IMR-90 (cell line): ENCODE measurements at regions not wholly inside any gene's neighbourhood (a gene's known extent, or its start where the extent isn't known, plus 50 kb on each side); places are given as distances from the start of the nearest gene placed in this dataset.
A peak's percentile ranks its signal among the peaks of the same experiment; 100 is the strongest.

Source experiments
- ATAC-seq: fragments of 200-7000 bp; cut with Tn5 transposase; 2 replicates; pipeline ENCODE4 v1.9.1; 2020; ENCODE audit warnings: low read depth, mild to moderate bottlenecking, moderate library complexity
- BruUV-seq: library from RNA; stranded (reverse); fragments of 400-500 nt; replicated peaks from 2 replicates; lab custom pipeline; 2021; lab: Mats Ljungman, UMichigan
- CTCF ChIA-PET: fragments of 300-600 bp; formaldehyde crosslinking; extraction: SDS; loops from one replicate; lab custom pipeline; 2021; ENCODE audit warnings: antibody characterized with exemption; lab: Yijun Ruan, JAX
- POLR2A ChIA-PET: fragments of 300-600 bp; sonication (Branson Sonifier 250); formaldehyde crosslinking; loops from one replicate; lab custom pipeline; 2022; ENCODE audit warnings: antibody characterized with exemption; ENCODE audit not compliant: unreplicated experiment; lab: Charles Lee
- DNase-seq: peaks from one replicate; pipeline ENCODE4 v3.0.0; 2013
- H2AFZ ChIP-seq: replicated peaks from 2 replicates; pipeline ENCODE3; 2013; ENCODE audit warnings: low read length, mild to moderate bottlenecking; ENCODE audit not compliant: poor library complexity
- H2AK5ac ChIP-seq: 2 replicates; pipeline ENCODE4 v1.6.1; 2013; ENCODE audit warnings: low read depth, low read length, inconsistent platforms
- H2AK9ac ChIP-seq: replicated peaks from 2 replicates; pipeline ENCODE3; 2013; ENCODE audit warnings: mild to moderate bottlenecking, low read depth, low read length, moderate library complexity; ENCODE audit not compliant: poor library complexity
- H2BK120ac ChIP-seq: 2 replicates; pipeline ENCODE4 v1.6.1; 2013; ENCODE audit warnings: low read depth, low read length, inconsistent platforms
- H2BK15ac ChIP-seq: 3 replicates; pipeline ENCODE4 v1.6.1; 2013; ENCODE audit warnings: low read depth, low read length, inconsistent platforms
- H2BK20ac ChIP-seq: 2 replicates; pipeline ENCODE4 v1.6.1; 2013; ENCODE audit warnings: low read depth, mild to moderate bottlenecking, inconsistent platforms, low read length, moderate library complexity
- H2BK5ac ChIP-seq: 2 replicates; pipeline ENCODE4 v1.6.1; 2013; ENCODE audit warnings: mild to moderate bottlenecking, low read depth, low read length, inconsistent platforms; ENCODE audit not compliant: poor library complexity, severe bottlenecking
- H3K14ac ChIP-seq: replicated peaks from 2 replicates; pipeline ENCODE4 v1.6.1; 2013; ENCODE audit warnings: low read depth, low read length, inconsistent platforms
- H3K18ac ChIP-seq: 2 replicates; pipeline ENCODE4 v1.6.1; 2013; ENCODE audit warnings: low read depth, low read length, control low read depth
- H3K23ac ChIP-seq: 2 replicates; pipeline ENCODE4 v1.6.1; 2013; ENCODE audit warnings: low read depth, low read length, inconsistent platforms
- H3K27ac ChIP-seq: 2 replicates; pipeline ENCODE4 v1.5.1; 2013; ENCODE audit warnings: mild to moderate bottlenecking, control low read depth, low read length; ENCODE audit not compliant: insufficient read depth
- H3K27me3 ChIP-seq: 2 replicates; pipeline ENCODE4 v1.6.1; 2013; ENCODE audit warnings: low read length; ENCODE audit not compliant: control insufficient read depth, insufficient read depth
- H3K36me3 ChIP-seq: 2 replicates; pipeline ENCODE4 v1.6.1; 2013; ENCODE audit warnings: low read length, mixed read lengths; ENCODE audit not compliant: control insufficient read depth, insufficient read depth
- H3K4ac ChIP-seq: 2 replicates; pipeline ENCODE4 v1.6.1; 2013; ENCODE audit warnings: low read depth, low read length, inconsistent platforms
- H3K4me1 ChIP-seq: 2 replicates; pipeline ENCODE4 v1.6.1; 2013; ENCODE audit warnings: low read length, mixed read lengths; ENCODE audit not compliant: control insufficient read depth, insufficient read depth
- H3K4me2 ChIP-seq: 2 replicates; pipeline ENCODE4 v1.6.1; 2013; ENCODE audit warnings: low read depth, mild to moderate bottlenecking, control low read depth, low read length, moderate library complexity
- H3K4me3 ChIP-seq: 2 replicates; pipeline ENCODE4 v1.5.1; 2013; ENCODE audit warnings: low read depth, mild to moderate bottlenecking, control low read depth, low read length, moderate library complexity; ENCODE audit not compliant: insufficient read depth
- H3K56ac ChIP-seq: 2 replicates; pipeline ENCODE4 v1.6.1; 2013; ENCODE audit warnings: low read length, inconsistent platforms; ENCODE audit not compliant: insufficient read depth; ENCODE audit errors: extremely low read depth
- H3K79me1 ChIP-seq, 2 experiments: 2 replicates each; pipeline ENCODE4 v1.6.1; 2013; ENCODE audit warnings: low read length in 2 of 2, inconsistent platforms in 1 of 2, low read depth in 1 of 2
- H3K9ac ChIP-seq: 2 replicates; pipeline ENCODE4 v1.6.1; 2013; ENCODE audit warnings: low read depth, low read length, control low read depth
- H3K9me1 ChIP-seq: 2 replicates; pipeline ENCODE4 v1.6.1; 2013; ENCODE audit warnings: low read length, inconsistent platforms; ENCODE audit not compliant: insufficient read depth
- H3K9me3 ChIP-seq: 2 replicates; pipeline ENCODE4 v1.6.1; 2013; ENCODE audit warnings: low read length; ENCODE audit not compliant: control insufficient read depth, insufficient read depth
- H4K20me1 ChIP-seq: 2 replicates; pipeline ENCODE4 v1.6.1; 2013; ENCODE audit warnings: low read length, inconsistent platforms; ENCODE audit not compliant: insufficient read depth
- H4K5ac ChIP-seq: 2 replicates; pipeline ENCODE4 v1.6.1; 2013; ENCODE audit warnings: mild to moderate bottlenecking, low read depth, low read length, control low read depth
- H4K8ac ChIP-seq, 2 experiments: 2 replicates each; pipeline ENCODE4 v1.6.1; 2013; ENCODE audit warnings: low read depth in 2 of 2, low read length in 2 of 2, control low read depth in 1 of 2, inconsistent platforms in 1 of 2
- H4K91ac ChIP-seq: 2 replicates; pipeline ENCODE4 v1.6.1; 2013; ENCODE audit warnings: low read depth, low read length, inconsistent platforms; ENCODE audit not compliant: insufficient read depth
- BHLHE40 ChIP-seq: fragments of 150-350 bp; IDR thresholded peaks from 2 replicates; pipeline ENCODE4 v1.6.1; 2016; ENCODE audit warnings: mild to moderate bottlenecking, low read depth, low read length
- CEBPB ChIP-seq: IDR thresholded peaks from 2 replicates; pipeline ENCODE4 v1.6.1; 2012; ENCODE audit warnings: low read depth, low read length, improper control_type of control experiment
- CHD1 ChIP-seq: IDR thresholded peaks from 2 replicates; pipeline ENCODE4 v1.6.1; 2012; ENCODE audit warnings: low read depth, low read length, improper control_type of control experiment
- FOS ChIP-seq: fragments of 150-350 bp; IDR thresholded peaks from 2 replicates; pipeline ENCODE4 v1.6.1; 2016; ENCODE audit warnings: low read depth, low read length
- MAFK ChIP-seq: IDR thresholded peaks from 2 replicates; pipeline ENCODE4 v1.6.1; 2012; ENCODE audit warnings: low read depth, low read length, improper control_type of control experiment
- MAZ ChIP-seq: IDR thresholded peaks from 2 replicates; pipeline ENCODE4 v1.6.1; 2012; ENCODE audit warnings: low read depth, mild to moderate bottlenecking, low read length, improper control_type of control experiment, moderate library complexity, borderline replicate concordance
- MXI1 ChIP-seq: IDR thresholded peaks from 2 replicates; pipeline ENCODE4 v1.6.1; 2012; ENCODE audit warnings: low read depth, mild to moderate bottlenecking, low read length, moderate library complexity, borderline replicate concordance
- NFE2L2 ChIP-seq: fragments of 150-350 bp; IDR thresholded peaks from 2 replicates; pipeline ENCODE4 v1.6.1; 2016; ENCODE audit warnings: low read depth, mild to moderate bottlenecking, low read length
- POLR2A ChIP-seq: IDR thresholded peaks from 2 replicates; pipeline ENCODE4 v1.6.1; 2012; ENCODE audit warnings: mild to moderate bottlenecking, low read depth, low read length
- RAD21 ChIP-seq: IDR thresholded peaks from 2 replicates; pipeline ENCODE4 v1.6.1; 2012; ENCODE audit warnings: low read length, improper control_type of control experiment
- RCOR1 ChIP-seq: IDR thresholded peaks from 2 replicates; pipeline ENCODE4 v1.6.1; 2012; ENCODE audit warnings: mild to moderate bottlenecking, low read length, improper control_type of control experiment; ENCODE audit not compliant: insufficient replicate concordance
- RFX5 ChIP-seq: IDR thresholded peaks from 2 replicates; pipeline ENCODE4 v1.8.0; 2012; ENCODE audit warnings: low read depth, mild to moderate bottlenecking, low read length, moderate library complexity
- SMC3 ChIP-seq: fragments of 150-350 bp; IDR thresholded peaks from 2 replicates; pipeline ENCODE4 v1.6.1; 2016; ENCODE audit warnings: low read depth, mild to moderate bottlenecking, antibody characterized with exemption, low read length, moderate library complexity
- WGBS, 2 experiments: methylation state at CpG; one replicate each; pipeline versions ENCODE4 v1.1.5 to v1.1.7; 2013; ENCODE audit warnings: missing lambda C conversion rate in 2 of 2; ENCODE audit not compliant: insufficient read length in 1 of 2; ENCODE audit errors: extremely low coverage in 2 of 2; 5-methylcytosine and 5-hydroxymethylcytosine counted together
- dilution Hi-C: fragments of 300-500 bp; cut with HindIII; formaldehyde crosslinking; loops from one replicate; pipeline ENCODE4 v1.14.3; 2018; ENCODE audit warnings: low sequenced_read_pairs; ENCODE audit not compliant: unreplicated experiment
- in situ Hi-C: fragments of 300-500 bp; cut with MboI; formaldehyde crosslinking; loops from 3 replicates; pipeline ENCODE4 v1.14.3; 2019; ENCODE audit warnings: low sequenced_read_pairs, inconsistent platforms, mixed read lengths
- intact Hi-C: fragments of 100-400 bp; cut with micrococcal nuclease; formaldehyde crosslinking; loops from 2 replicates; pipeline ENCODE4 v1.10.0; 2022
- TF ChIP-seq, protein P1 (sequence below): conservative IDR thresholded peaks from 2 replicates; pipeline ENCODE4 v1.5.1; 2012; ENCODE audit warnings: mild to moderate bottlenecking, low read depth, low read length, improper control_type of control experiment
- TF ChIP-seq, protein P2 (sequence below): fragments of 150-350 bp; IDR thresholded peaks from 2 replicates; pipeline ENCODE4 v1.6.1; 2017; ENCODE audit warnings: mild to moderate bottlenecking, antibody characterized with exemption, low read length, low read depth
- TF ChIP-seq, protein P3 (sequence below): fragments of 150-350 bp; IDR thresholded peaks from 2 replicates; pipeline ENCODE4 v1.6.1; 2016; ENCODE audit warnings: low read depth, mild to moderate bottlenecking, low read length, moderate library complexity, borderline replicate concordance

DNA sequence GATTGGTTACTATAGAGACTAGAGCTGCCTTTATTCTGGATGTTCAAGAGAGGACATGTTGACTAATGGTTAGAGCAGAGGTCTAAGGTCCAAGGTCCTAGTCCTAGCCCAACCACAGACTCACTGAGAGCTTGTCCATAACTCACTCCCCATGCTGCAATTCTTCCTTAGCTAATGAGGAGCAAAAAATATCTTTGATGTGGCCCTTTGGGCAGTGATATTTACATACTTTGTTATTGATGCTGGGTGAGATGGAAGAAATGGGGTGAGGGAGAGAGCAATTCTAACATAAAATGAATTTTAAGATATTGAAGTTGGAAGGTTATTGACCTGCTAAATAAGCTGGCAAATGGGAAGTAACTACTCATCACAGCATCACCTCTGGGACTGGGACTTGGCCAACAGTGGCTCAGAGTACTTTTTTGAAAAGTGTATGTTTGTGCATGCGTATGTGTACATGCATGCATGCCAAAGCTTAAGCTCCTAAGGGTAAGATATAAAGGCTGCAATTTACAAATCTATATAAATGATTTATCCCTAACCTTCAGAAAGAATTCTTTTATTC, 58.0 kb upstream of the ANKRD55 start:
- Histone ChIP-seq H3K56ac (no peak overlapping the region), H2BK15ac (0 out of 3 replicates have a peak overlapping the region, but pooled peaks have one; percentile 8), H4K5ac (no peak overlapping the region; the same call in 1 of the 2 replicates), H3K4me2 (no peak overlapping the region), H3K9me3 (no peaks in the 10 kb centered on the region; the same call in 1 of the 2 replicates), H4K91ac (peak overlapping the region; percentile 45; the same call in 1 of the 2 replicates), H3K36me3 (no peaks in the 10 kb centered on the region), H3K9me1 (no peaks in the 10 kb centered on the region), H2BK120ac (no peak overlapping the region), H3K18ac (no peak overlapping the region), H4K20me1 (no peaks in the 10 kb centered on the region), H3K4ac (no peak overlapping the region), H3K79me1 (no peaks in the 10 kb centered on the region), H3K23ac (no peak overlapping the region), H3K27ac (no peak overlapping the region; the same call in 1 of the 2 replicates), H3K4me3 (no peak overlapping the region), H2AFZ (no peak overlapping the region), H3K9ac (no peak overlapping the region), H3K14ac (peak overlapping the region; percentile 78), H2BK5ac (no peak overlapping the region), H4K8ac (peak overlapping the region in 1 of 2 experiments; percentile 51; a peak in 1 of 4 replicates), H2AK5ac (no peak overlapping the region), H3K27me3 (no peaks in the 10 kb centered on the region), H3K4me1 (no peaks in the 10 kb centered on the region; the same call in 1 of the 2 replicates), H2AK9ac (no peak overlapping the region), H2BK20ac (peak overlapping the region; percentile 42; the same call in 1 of the 2 replicates)
- no peak for DNase-seq
- no CpG with 5 or more reads among the region's 1 CpG for WGBS, 2 experiments
- no TSS peak for BruUV-seq
- TF ChIP-seq SMC3 (no peak), POLR2A (no peak), RAD21 (no peak), BHLHE40 (no peak), RCOR1 (no peak), NFE2L2 (no peak), MAFK (no peak), RFX5 (no peak), MXI1 (no peak), FOS (no peak), CEBPB (no peak), MAZ (no peak), CHD1 (no peak)
- TF ChIP-seq, protein P1, sequence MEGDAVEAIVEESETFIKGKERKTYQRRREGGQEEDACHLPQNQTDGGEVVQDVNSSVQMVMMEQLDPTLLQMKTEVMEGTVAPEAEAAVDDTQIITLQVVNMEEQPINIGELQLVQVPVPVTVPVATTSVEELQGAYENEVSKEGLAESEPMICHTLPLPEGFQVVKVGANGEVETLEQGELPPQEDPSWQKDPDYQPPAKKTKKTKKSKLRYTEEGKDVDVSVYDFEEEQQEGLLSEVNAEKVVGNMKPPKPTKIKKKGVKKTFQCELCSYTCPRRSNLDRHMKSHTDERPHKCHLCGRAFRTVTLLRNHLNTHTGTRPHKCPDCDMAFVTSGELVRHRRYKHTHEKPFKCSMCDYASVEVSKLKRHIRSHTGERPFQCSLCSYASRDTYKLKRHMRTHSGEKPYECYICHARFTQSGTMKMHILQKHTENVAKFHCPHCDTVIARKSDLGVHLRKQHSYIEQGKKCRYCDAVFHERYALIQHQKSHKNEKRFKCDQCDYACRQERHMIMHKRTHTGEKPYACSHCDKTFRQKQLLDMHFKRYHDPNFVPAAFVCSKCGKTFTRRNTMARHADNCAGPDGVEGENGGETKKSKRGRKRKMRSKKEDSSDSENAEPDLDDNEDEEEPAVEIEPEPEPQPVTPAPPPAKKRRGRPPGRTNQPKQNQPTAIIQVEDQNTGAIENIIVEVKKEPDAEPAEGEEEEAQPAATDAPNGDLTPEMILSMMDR = no peak
- TF ChIP-seq, protein P2, sequence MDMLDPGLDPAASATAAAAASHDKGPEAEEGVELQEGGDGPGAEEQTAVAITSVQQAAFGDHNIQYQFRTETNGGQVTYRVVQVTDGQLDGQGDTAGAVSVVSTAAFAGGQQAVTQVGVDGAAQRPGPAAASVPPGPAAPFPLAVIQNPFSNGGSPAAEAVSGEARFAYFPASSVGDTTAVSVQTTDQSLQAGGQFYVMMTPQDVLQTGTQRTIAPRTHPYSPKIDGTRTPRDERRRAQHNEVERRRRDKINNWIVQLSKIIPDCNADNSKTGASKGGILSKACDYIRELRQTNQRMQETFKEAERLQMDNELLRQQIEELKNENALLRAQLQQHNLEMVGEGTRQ = no peak
- TF ChIP-seq, protein P3, sequence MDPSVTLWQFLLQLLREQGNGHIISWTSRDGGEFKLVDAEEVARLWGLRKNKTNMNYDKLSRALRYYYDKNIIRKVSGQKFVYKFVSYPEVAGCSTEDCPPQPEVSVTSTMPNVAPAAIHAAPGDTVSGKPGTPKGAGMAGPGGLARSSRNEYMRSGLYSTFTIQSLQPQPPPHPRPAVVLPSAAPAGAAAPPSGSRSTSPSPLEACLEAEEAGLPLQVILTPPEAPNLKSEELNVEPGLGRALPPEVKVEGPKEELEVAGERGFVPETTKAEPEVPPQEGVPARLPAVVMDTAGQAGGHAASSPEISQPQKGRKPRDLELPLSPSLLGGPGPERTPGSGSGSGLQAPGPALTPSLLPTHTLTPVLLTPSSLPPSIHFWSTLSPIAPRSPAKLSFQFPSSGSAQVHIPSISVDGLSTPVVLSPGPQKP = no peak
- CTCF ChIA-PET = interaction anchor here (1.6 kb wide), 1 partner anchor 32 kb away, joined by 5 read pairs; no protein-coding TSS in a partner anchor
- dilution Hi-C loops = no loop called here
- ATAC-seq = no peak
- in situ Hi-C loops = no loop called here
- intact Hi-C loops = no loop called here
- POLR2A ChIA-PET = no interaction called here
